SK-N-SH (cell line): ENCODE measurements at regions not wholly inside any gene's neighbourhood (a gene's known extent, or its start where the extent isn't known, plus 50 kb on each side); places are given as distances from the start of the nearest gene placed in this dataset.

Source experiments
- EZH2phosphoT487 ChIP-seq: fragments of 200-600 bp; sonication (generic); IDR thresholded peaks from 2 replicates; pipeline ENCODE4 v1.6.1; 2017; ENCODE audit warnings: low read depth, mixed run types, mild to moderate bottlenecking, antibody characterized with exemption, moderate library complexity, borderline replicate concordance
- FOSL2 ChIP-seq: IDR thresholded peaks from 2 replicates; pipeline ENCODE4 v1.4.0; 2012; ENCODE audit warnings: low read depth, mild to moderate bottlenecking, moderate library complexity, borderline replicate concordance
- POLR2AphosphoS5 ChIP-seq: IDR thresholded peaks from 2 replicates; pipeline ENCODE4 v1.6.1; 2012; ENCODE audit warnings: low read depth, low read length
- RFX5 ChIP-seq: IDR thresholded peaks from 2 replicates; pipeline ENCODE4 v1.6.1; 2012; ENCODE audit warnings: mild to moderate bottlenecking, improper control_type of control experiment, low read length
- TAF1 ChIP-seq: IDR thresholded peaks from 2 replicates; pipeline ENCODE4 v1.6.1; 2012; ENCODE audit warnings: low read depth, mild to moderate bottlenecking, low read length, moderate library complexity, borderline replicate concordance
- TF ChIP-seq, protein P1 (sequence below): IDR thresholded peaks from 2 replicates; pipeline ENCODE4 v1.6.1; 2012; ENCODE audit warnings: mild to moderate bottlenecking, low read depth, low read length, moderate library complexity

DNA sequence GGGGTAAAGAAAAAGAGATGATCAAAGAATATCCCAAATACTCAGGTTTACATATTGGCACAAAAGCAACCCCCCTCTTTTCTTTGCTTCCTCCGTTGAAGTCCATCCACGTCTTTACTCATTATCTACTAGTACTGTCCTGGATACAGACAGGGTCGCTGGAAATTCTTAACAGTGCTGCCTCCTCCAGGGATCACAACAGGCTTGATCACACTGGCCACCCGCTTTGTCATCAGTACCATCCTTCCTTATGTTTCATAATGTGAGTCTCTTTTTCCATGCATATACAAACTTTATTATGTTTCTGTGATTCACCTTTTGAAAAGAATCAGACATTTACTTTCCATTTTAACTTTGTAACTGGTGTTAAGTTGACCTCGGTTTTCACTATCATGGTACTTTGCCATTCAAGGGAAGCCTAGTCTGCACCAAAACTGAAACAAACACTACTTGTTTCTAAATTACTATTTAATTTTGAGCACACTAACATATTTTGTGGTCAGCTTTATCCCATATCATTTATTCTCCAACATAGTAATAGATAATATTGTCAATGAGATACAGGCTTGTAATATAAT is 387.5 kb upstream of the PPP1R2C start:
- TF ChIP-seq RFX5 (no peak), FOSL2 (no peak), TAF1 (no peak), POLR2AphosphoS5 (no peak), EZH2phosphoT487 (no peak)
- TF ChIP-seq, protein P1, sequence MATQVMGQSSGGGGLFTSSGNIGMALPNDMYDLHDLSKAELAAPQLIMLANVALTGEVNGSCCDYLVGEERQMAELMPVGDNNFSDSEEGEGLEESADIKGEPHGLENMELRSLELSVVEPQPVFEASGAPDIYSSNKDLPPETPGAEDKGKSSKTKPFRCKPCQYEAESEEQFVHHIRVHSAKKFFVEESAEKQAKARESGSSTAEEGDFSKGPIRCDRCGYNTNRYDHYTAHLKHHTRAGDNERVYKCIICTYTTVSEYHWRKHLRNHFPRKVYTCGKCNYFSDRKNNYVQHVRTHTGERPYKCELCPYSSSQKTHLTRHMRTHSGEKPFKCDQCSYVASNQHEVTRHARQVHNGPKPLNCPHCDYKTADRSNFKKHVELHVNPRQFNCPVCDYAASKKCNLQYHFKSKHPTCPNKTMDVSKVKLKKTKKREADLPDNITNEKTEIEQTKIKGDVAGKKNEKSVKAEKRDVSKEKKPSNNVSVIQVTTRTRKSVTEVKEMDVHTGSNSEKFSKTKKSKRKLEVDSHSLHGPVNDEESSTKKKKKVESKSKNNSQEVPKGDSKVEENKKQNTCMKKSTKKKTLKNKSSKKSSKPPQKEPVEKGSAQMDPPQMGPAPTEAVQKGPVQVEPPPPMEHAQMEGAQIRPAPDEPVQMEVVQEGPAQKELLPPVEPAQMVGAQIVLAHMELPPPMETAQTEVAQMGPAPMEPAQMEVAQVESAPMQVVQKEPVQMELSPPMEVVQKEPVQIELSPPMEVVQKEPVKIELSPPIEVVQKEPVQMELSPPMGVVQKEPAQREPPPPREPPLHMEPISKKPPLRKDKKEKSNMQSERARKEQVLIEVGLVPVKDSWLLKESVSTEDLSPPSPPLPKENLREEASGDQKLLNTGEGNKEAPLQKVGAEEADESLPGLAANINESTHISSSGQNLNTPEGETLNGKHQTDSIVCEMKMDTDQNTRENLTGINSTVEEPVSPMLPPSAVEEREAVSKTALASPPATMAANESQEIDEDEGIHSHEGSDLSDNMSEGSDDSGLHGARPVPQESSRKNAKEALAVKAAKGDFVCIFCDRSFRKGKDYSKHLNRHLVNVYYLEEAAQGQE: no peak
